ENCODE measurements at regions not wholly inside any gene's neighbourhood (a gene's known extent, or its start where the extent isn't known, plus 50 kb on each side); places are given as distances from the start of the nearest gene placed in this dataset.

DNA sequence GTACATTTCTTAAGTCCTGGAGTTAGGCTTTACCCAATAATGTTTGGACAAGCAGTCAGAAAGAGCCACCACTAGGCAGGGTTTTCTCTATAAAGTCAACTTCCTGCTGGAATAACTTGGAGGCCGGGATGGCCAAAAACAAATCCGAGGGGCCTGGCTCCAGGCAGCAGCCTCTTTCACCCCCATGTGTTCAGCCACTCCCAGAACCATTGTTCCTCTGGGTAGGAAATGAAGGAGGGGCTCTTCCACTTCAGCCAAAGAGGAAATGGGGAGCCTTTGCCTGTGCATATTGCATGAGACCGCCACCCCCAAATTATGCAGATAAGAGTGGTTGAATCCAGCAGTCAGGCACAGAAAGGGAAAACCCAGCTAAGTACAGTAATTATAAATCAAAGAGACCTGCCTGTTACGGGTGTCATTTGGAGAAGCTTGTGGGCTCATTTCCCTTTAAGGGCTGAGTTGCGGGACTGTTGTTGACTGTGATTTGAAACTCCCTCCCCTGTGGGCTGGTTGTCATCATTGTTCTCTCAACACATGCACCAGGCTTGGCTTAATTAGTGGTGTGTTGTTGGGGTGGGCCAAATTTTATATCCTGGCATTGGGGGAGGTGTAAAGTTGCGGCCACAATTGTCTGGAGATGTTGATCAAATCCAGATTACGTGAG is 212.8 kb upstream of the SOX11 start:
- TF ChIP-seq, protein P1, sequence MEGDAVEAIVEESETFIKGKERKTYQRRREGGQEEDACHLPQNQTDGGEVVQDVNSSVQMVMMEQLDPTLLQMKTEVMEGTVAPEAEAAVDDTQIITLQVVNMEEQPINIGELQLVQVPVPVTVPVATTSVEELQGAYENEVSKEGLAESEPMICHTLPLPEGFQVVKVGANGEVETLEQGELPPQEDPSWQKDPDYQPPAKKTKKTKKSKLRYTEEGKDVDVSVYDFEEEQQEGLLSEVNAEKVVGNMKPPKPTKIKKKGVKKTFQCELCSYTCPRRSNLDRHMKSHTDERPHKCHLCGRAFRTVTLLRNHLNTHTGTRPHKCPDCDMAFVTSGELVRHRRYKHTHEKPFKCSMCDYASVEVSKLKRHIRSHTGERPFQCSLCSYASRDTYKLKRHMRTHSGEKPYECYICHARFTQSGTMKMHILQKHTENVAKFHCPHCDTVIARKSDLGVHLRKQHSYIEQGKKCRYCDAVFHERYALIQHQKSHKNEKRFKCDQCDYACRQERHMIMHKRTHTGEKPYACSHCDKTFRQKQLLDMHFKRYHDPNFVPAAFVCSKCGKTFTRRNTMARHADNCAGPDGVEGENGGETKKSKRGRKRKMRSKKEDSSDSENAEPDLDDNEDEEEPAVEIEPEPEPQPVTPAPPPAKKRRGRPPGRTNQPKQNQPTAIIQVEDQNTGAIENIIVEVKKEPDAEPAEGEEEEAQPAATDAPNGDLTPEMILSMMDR (IDR thresholded peaks at IDR 0.05) = no peak
- TF ChIP-seq POLR2AphosphoS5 (IDR thresholded peaks at IDR 0.05) (no peak), POLR2A (IDR thresholded peaks at IDR 0.05) (no peak)
- intact Hi-C loops (cut with DNase I; ENCODE audit: low total_unique reads) = no loop called here
- Histone ChIP-seq H3K9me3 (no peaks in the 10 kb centered on the region), H3K4me1 (no peaks in the 10 kb centered on the region), H3K27ac (no peak overlapping the region), H3K4me3 (no peak overlapping the region), H3K27me3 (no peaks in the 10 kb centered on the region), H3K36me3 (no peaks in the 10 kb centered on the region)
- DNase-seq (ENCODE audit: low spot score in 2 of 2) = no peak

DNA sequence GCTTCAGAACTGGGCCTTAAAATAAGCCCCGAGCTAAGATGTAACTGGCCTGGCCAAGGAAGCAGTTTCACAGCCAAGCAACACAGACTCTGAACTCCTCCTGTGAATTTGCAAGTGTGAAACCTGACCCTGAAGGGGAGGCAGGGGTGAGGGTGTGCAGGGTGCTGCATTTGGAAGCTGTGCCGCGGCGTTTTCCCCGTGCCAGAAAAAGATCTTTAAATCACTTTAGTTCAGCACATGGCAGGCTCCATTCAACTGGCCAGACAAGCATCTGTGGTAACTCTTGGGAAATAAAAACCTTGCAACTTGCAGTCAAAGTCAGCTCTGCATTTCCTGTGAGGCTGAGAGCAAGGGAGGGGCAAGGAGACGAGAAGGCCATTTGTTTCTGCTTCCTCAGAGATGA is 209.3 kb upstream of the SOX11 start:
- intact Hi-C loops (cut with DNase I; ENCODE audit: low total_unique reads) = loop anchor here (10.0 kb wide), 1 partner anchor 1648 kb away; no protein-coding TSS in a partner anchor
- H3K4me3 ChIP-seq = no peak overlapping the region
- H3K36me3 ChIP-seq = no peaks in the 10 kb centered on the region
- TF ChIP-seq POLR2AphosphoS5 (IDR thresholded peaks at IDR 0.05) (no peak), POLR2A (IDR thresholded peaks at IDR 0.05) (no peak)
- TF ChIP-seq, protein P1 (IDR thresholded peaks at IDR 0.05) = no peak
- H3K9me3 ChIP-seq = no peaks in the 10 kb centered on the region
- H3K27ac ChIP-seq = no peak overlapping the region
- DNase-seq (ENCODE audit: low spot score in 2 of 2) = no peak
- H3K4me1 ChIP-seq = no peaks in the 10 kb centered on the region
- H3K27me3 ChIP-seq = no peaks in the 10 kb centered on the region

DNA sequence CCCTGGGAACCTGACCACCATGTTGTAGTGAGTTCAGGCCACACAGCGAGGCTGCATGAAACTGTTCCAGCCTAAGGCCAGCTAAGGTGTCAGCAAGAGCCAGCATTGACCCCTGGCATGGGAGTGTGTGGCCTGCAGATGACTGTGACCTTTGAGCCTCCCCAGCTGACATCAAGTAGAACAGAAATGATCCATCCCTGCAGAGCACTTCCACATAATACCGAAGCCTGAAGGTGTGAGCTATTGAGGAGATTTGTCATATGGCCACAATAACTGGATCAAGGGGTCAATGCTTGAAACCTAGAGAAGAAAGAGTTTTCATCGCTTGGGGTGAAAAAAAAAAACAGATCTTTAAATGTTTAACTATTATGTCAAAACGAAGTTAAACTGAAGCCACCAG is 207.3 kb upstream of the SOX11 start:
- DNase-seq (ENCODE audit: low spot score in 2 of 2) = no peak
- no peaks in the 10 kb centered on the region for H3K4me1 ChIP-seq
- no peaks in the 10 kb centered on the region for H3K27me3 ChIP-seq
- H3K9me3 ChIP-seq = no peaks in the 10 kb centered on the region
- no peak overlapping the region for H3K4me3 ChIP-seq
- H3K27ac ChIP-seq = no peak overlapping the region
- no peaks in the 10 kb centered on the region for H3K36me3 ChIP-seq
- intact Hi-C loops (cut with DNase I; ENCODE audit: low total_unique reads) = loop anchor here (10.0 kb wide), 1 partner anchor 1650 kb away; no protein-coding TSS in a partner anchor
- TF ChIP-seq POLR2A (IDR thresholded peaks at IDR 0.05) = no peak
- TF ChIP-seq, protein P1 (IDR thresholded peaks at IDR 0.05) = no peak
- no peak for TF ChIP-seq POLR2AphosphoS5 (IDR thresholded peaks at IDR 0.05)

DNA sequence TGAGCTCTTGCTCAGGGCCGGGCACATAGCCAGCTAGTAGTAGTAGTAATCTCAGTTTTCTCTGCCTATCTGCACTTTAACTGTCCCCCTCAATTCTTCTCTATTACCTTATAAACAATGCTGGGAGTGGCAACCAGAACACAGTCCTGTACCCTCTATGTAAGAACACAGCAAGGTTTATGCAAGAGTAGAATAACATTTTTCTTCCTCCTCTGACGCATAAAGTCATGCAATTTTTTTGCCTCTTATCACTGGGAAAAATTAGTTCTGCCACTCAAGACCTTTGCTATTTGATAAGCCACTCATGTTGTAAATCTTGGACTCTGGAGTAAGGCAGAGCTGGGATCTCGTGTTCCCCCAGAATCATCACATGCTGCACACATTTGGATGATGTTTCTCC is 200.7 kb upstream of the SOX11 start:
- H3K27me3 ChIP-seq = no peaks in the 10 kb centered on the region
- H3K4me1 ChIP-seq = no peaks in the 10 kb centered on the region
- intact Hi-C loops (cut with DNase I; ENCODE audit: low total_unique reads) = no loop called here
- no peak for DNase-seq (ENCODE audit: low spot score in 2 of 2)
- H3K9me3 ChIP-seq = no peaks in the 10 kb centered on the region
- no peak overlapping the region for H3K27ac ChIP-seq
- H3K4me3 ChIP-seq = no peak overlapping the region
- TF ChIP-seq, protein P1 (IDR thresholded peaks at IDR 0.05) = no peak
- TF ChIP-seq POLR2A (IDR thresholded peaks at IDR 0.05) (no peak), POLR2AphosphoS5 (IDR thresholded peaks at IDR 0.05) (no peak)
- no peaks in the 10 kb centered on the region for H3K36me3 ChIP-seq

DNA sequence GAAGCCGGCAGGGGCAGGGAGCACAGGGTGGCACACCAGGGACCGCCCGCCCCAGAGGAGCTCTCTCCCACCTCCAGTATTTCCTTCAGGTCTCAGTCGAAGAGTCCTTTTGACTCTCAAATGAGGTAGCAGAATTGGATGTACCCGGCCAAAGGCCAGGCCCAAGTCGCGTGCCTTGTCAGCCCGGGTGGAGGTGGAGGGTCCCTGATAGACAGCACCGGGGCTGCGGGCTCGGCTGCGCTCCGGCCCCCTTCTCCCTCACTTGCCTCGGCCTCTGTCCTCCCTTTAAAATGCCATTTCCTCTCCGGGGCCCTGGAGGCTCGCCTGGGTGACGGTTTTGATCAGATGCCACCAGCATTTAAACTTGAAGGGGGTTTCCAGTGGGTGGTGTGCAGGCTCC is 198.9 kb upstream of the SOX11 start:
- intact Hi-C loops (cut with DNase I; ENCODE audit: low total_unique reads) = no loop called here
- no peak for DNase-seq (ENCODE audit: low spot score in 2 of 2)
- Histone ChIP-seq H3K36me3 (no peaks in the 10 kb centered on the region), H3K4me3 (no peak overlapping the region), H3K27me3 (no peaks in the 10 kb centered on the region), H3K27ac (no peak overlapping the region), H3K9me3 (no peaks in the 10 kb centered on the region), H3K4me1 (no peaks in the 10 kb centered on the region)
- TF ChIP-seq, protein P1 (IDR thresholded peaks at IDR 0.05) = no peak
- TF ChIP-seq POLR2AphosphoS5 (IDR thresholded peaks at IDR 0.05) = no peak
- TF ChIP-seq POLR2A (IDR thresholded peaks at IDR 0.05) = no peak

Measured in breast epithelium (tissue), 4 donors.